Posterior vena cava (tissue), 2 donors: ENCODE measurements at regions not wholly inside any gene's neighbourhood (a gene's known extent, or its start where the extent isn't known, plus 50 kb on each side); places are given as distances from the start of the nearest gene placed in this dataset.

Experiments used
- DNase-seq: peaks from one replicate; pipeline ENCODE4 v3.0.0-alpha.2; 2020; ENCODE audit warnings: low spot score
- intact Hi-C, 2 donors: fragments of 100-400 bp; cut with DNase I; formaldehyde crosslinking; loops; one replicate each; pipeline versions ENCODE4 v1.14.1 to v1.14.2; 2022 to 2023
- donor health status: DM: yes; HTN: yes; CAD: no.
- donor health status: DM: yes; HTN: yes; CAD: no.

DNA sequence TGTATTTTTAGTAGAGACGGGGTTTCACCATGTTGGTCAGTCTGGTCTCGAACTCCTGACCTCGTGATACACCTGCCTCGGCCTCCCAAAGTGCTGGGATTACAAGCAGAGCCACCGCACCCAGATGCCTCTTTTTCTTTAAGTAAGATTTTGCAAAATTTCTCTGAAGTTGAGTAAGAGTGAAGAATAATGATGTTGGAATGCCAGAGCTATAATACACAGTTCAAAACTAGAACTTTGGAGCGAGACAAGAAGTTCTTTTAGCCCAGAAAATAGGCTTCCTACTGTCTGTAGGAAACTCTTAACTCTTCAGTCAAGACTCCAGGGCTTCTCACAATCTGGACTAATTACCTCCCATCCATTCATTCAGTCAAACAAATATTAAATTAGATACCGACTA lies 51.4 kb downstream of the MARCHF4 start:
- intact Hi-C loops = loop anchor here in 1 of 2 donors (10.0 kb wide), 1 partner anchor 1044 kb away; no protein-coding TSS in a partner anchor
- no peak for DNase-seq

- intact Hi-C loops = loop anchor here in 1 of 2 donors (10.0 kb wide), 1 partner anchor 1045 kb away; no protein-coding TSS in a partner anchor
- no peak for DNase-seq
These were observed 52.5 kb downstream of the MARCHF4 start for GRCh38 chr2:216319771-216320170.

DNA sequence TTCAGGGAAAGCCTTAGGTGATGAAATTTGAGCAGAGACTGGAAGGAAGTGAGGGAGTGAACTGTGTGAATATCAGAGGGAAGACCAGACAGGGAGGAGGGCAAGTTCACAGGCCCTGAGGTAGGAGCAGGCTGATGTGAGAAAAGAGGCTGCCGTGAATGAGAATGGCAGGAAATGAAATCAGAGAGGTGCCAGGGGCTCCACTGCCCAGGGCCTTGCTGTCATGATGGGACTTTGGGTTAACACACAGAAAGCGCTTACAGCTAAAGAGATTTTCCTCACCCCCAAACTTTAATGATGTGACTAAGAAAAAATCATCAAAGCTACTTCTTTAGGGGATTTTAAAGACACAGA lies 53.8 kb downstream of the MARCHF4 start:
- intact Hi-C loops = no loop called here
- no peak for DNase-seq

DNA sequence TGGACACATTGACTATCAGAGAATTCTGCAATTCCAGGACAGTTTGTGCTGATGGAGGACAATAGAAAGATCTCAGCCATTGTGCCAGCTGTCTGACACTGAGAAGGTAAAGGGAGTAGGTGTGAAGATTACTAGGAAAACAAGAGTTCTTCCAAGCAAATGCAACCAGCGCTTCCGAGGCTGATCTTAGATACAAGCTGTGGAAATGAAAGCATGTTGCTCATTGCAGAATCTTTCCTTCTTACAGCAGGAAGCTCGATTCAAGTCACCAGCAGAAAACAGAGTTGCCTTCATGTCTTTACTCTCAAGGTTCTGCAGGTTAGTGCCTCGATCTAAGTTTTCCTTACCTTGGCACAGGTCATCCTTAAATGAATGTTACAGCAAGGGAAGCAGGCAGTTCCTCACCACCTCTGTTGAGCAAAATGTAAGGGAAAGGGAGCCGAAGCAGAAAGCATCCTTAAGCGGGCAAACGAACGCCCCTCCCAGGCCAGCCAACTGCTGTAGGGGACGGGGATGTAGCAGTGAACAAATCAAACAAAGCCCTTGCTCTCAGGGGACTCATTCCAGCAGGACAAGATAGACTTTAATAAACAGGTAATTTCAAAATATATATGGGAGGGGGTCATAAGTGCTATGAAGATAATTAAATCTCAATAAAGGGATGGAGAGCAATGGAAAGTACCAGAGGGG lies 54.3 kb downstream of the MARCHF4 start:
- intact Hi-C loops = no loop called here
- DNase-seq = no peak

DNA sequence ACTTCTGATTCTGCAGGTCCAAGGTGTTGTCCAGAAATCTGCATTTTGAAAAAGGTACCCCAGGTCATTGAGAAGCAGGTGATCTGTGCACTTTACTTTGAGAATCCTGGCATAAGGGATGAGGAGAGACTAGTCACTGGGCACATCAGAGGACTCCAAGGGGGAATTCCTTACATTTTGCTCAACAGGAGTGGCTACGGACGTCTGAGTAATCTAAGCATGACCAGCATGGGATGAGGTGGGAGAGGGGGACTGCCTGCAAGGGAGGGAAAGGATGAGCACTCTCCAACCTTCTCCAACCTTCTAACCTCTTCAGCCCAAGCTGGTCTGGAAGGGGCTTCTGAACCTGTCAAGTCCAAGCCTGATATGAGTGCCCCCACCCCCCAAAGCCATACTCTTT lies 55.5 kb downstream of the MARCHF4 start:
- DNase-seq = no peak
- intact Hi-C loops = no loop called here

GRCh38 chr2:216315802-216316603 lies 56.3 kb downstream of the MARCHF4 start:
- intact Hi-C loops = no loop called here
- DNase-seq = no peak

GRCh38 chr2:216312441-216312840 lies 59.8 kb downstream of the MARCHF4 start:
- no peak for DNase-seq
- intact Hi-C loops = no loop called here

DNA sequence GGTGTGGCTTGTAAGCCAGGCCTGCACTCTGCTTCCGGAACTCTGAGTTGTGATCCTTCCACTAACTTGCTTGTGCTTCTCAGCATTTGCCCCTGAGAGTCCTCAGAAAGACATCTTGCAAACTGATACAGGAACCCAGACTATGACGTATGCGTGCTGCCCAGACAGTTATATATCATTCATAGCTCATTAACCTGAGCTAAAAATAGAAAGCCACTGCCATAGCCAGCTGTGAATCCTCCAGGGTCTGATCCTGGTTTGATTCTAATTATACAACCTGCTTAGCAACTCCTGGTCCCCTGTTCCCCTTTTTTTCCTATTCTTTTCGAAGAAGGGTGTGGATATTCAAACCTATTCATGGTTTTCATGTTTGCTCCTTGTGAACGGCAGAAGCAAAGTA lies 63.7 kb downstream of the MARCHF4 start:
- DNase-seq = no peak
- intact Hi-C loops = no loop called here

GRCh38 chr2:216307496-216307895 lies 64.8 kb downstream of the MARCHF4 start:
- intact Hi-C loops = no loop called here
- no peak for DNase-seq

DNA sequence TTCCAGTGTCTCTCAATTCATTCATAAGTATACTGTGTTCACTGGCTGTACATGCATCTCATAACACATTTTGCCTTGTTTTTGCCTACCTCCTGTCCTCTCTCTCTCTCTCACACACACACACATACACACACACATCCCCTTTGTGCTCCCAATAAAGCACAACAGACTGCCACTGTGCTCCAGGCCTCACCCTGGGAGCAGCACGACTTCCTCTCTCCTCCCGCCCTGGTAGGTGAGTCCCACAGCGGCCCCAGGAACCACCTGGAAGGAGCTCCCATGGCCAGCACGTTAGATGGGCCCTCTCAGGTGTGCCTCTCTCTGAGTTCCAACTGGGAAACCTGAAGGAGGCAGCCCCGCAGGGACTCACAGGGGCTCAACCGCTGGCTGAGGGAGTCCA lies 65.4 kb downstream of the MARCHF4 start:
- intact Hi-C loops = no loop called here
- no peak for DNase-seq

DNA sequence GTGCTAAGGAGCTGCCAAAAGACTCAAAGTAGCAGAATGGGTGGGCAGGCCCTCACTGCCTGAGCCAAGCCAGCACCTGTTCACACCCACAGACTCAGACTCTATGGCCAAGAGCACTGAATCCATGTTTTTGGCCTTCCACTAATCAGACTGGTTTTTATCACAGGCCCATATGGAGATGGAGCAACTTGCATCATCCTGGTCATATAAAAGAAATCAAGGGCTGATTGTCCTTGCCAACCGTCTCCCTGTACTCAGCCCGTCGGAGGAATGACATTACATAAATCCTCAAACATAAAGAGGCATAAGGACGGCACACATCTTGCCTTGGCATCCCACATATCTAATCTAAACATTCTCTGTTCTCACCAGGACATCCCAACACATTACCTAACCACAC lies 66.7 kb downstream of the MARCHF4 start:
- DNase-seq = no peak
- intact Hi-C loops = no loop called here

GRCh38 chr2:216302981-216303676 lies 69.2 kb downstream of the MARCHF4 start:
- no peak for DNase-seq
- intact Hi-C loops = no loop called here

GRCh38 chr2:216300906-216301305 lies 71.4 kb downstream of the MARCHF4 start:
- intact Hi-C loops = no loop called here
- no peak for DNase-seq

DNA sequence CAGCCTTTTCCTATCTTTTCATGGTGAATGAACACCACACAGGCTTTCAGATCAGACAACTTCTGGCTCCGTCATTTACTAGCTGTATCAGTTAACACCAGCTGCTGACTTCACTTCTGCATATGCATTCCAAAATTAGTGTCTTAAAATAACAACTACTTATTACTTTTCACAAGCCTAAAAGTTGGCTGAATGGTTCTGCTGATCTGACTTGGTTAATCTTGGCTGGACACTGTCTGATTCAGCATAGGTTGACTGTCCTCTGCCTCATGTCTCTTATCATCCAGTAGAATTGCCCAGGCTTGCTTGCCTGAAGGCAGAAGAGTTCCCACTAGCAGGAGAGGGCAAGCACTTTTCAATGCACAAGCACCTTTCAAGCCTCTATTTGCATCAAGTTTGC lies 72.7 kb downstream of the MARCHF4 start:
- no peak for DNase-seq
- intact Hi-C loops = no loop called here

DNA sequence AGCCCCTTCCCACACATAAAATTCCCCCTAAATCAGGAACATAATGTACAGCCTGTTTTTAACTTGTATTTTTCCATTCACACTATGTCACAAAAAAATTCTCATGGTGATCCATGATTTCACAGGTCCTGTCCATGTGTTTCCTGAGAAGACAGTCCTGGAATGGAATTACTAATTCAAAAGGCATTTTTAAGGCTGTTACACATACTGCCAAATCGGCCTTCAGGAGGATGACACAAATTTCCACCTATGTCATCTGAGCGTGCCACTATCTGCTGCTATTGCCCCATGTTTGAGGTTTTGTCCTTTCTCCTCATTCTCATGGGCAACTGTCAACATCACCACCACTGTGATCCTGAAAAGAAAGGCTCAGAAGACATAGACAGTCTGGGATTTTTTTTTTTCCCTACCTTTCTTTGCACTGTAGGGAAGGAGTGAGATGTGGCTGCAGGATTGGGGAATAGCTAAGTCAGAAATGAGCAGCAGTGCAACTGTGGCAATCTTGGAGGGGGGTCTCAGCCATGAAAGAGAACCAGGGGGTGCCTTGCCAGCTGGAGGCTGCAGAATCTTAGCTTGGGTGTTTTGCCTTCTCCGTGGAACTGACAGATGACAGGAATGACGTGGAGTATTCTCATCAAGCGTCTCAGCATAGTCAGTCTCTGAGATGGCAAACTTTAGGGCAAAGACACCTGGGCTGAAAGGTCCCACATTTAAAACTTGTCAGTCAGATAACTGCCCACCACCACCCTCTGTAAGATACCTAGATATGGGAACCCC lies 73.4 kb downstream of the MARCHF4 start:
- intact Hi-C loops = no loop called here
- DNase-seq = no peak

- DNase-seq = no peak
- intact Hi-C loops = loop anchor here in 1 of 2 donors (1.0 kb wide), 1 partner anchor 31 kb away; no protein-coding TSS in a partner anchor
These were observed 75.4 kb downstream of the MARCHF4 start for GRCh38 chr2:216296856-216297255.

- intact Hi-C loops = no loop called here
- no peak for DNase-seq
These were observed 78.0 kb downstream of the MARCHF4 start for GRCh38 chr2:216294305-216294704.

- intact Hi-C loops = no loop called here
These were observed 78.4 kb downstream of the MARCHF4 start for GRCh38 chr2:216293883-216294282.

DNA sequence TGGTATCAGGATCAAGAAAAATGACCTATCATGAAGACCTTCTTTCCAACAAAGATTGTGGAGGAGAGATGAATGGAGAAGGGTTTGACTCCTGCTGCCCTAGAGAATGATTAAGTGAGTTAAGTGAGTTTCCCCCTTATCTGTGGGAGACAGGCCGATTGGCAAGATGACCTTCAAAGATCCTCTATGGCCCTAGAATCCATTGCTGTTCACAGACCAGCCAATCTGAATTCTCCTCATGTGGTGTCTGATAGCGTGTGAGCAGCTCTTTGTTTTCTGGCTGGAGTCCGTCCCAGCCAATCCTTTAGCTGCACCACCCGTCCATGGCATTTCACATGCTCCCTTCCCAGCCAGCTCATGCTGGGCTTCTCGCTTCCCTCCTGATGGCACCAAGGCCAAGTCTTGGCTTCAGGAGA lies 79.4 kb downstream of the MARCHF4 start:
- intact Hi-C loops = loop anchor here in 1 of 2 donors (1.0 kb wide), 1 partner anchor 46 kb away; no protein-coding TSS in a partner anchor
- no peak for DNase-seq

More at GRCh38 chr2:216293883-216294282, 78.4 kb downstream of the MARCHF4 start:
- no peak for DNase-seq
